Right lobe of liver (tissue), 6 donors: ENCODE measurements at regions not wholly inside any gene's neighbourhood (a gene's known extent, or its start where the extent isn't known, plus 50 kb on each side); places are given as distances from the start of the nearest gene placed in this dataset.

Experiments
- ATAC-seq, 4 donors: fragments of 200-7000 bp; cut with Tn5 transposase; one replicate each; pipeline ENCODE4 v1.9.1; 2020; ENCODE audit warnings: mild to moderate bottlenecking in 4 of 4, moderate library complexity in 4 of 4
- DNase-seq, 3 donors: peaks; one replicate each; pipeline ENCODE4 v3.0.0-alpha.2; 2020
- H3K27ac ChIP-seq, 3 donors: fragments of 200-600 bp; one replicate each; pipeline ENCODE4 v1.8.0; 2022
- H3K27me3 ChIP-seq, 2 donors: fragments of 200-600 bp; one replicate each; pipeline ENCODE4 v1.8.0; 2022
- H3K36me3 ChIP-seq, 4 donors: fragments of 200-600 bp; sonication (generic) in 1 of 4; one replicate each; pipeline versions ENCODE4 v1.5.1 to v1.8.0; 2017 to 2022; ENCODE audit warnings: control low read depth in 1 of 4
- H3K4me1 ChIP-seq, 4 donors: fragments of 200-600 bp; sonication (generic) in 1 of 4; one replicate each; pipeline versions ENCODE4 v1.5.1 to v1.8.0; 2017 to 2022; ENCODE audit warnings: control low read depth in 1 of 4
- H3K4me3 ChIP-seq, 3 donors: fragments of 200-600 bp; one replicate each; pipeline ENCODE4 v1.8.0; 2022
- H3K9me3 ChIP-seq, 4 donors: fragments of 200-600 bp; sonication (generic) in 1 of 4; one replicate each; pipeline versions ENCODE4 v1.5.1 to v1.8.0; 2017 to 2022; ENCODE audit warnings: control low read depth in 1 of 4
- CTCF ChIP-seq, 4 donors: fragments of 200-600 bp in 3 of 4; fragments of 450-650 bp in 1 of 4; IDR thresholded peaks; one replicate each; pipeline versions ENCODE4 v1.5.1 to v1.8.0; 2016 to 2022; ENCODE audit warnings: antibody characterized with exemption in 4 of 4, mild to moderate bottlenecking in 2 of 4
- POLR2A ChIP-seq: fragments of 450-650 bp; IDR thresholded peaks from one replicate; pipeline ENCODE4 v1.6.1; 2017; ENCODE audit warnings: antibody characterized with exemption, mild to moderate bottlenecking
- WGBS: methylation state at CpG from one replicate; pipeline ENCODE4 v1.1.6; 2018; ENCODE audit warnings: low coverage, low lambda C conversion rate; ENCODE audit not compliant: insufficient coverage; ENCODE audit errors: missing lambda C conversion rate; 5-methylcytosine and 5-hydroxymethylcytosine counted together
- intact Hi-C, 2 donors: fragments of 100-400 bp; cut with DNase I; formaldehyde crosslinking; loops; one replicate each; pipeline versions ENCODE4 v1.11.2 to v1.14.1; 2022
- donor health status: DM: no; HTN: yes; CAD: no.
- donor health status: DM: no; HTN: no; CAD: no.
- donor health status: DM: no; HTN: no; CAD: no.
- donor health status: DM: no; HTN: yes; CAD: no.
- donor health status: DM: no; HTN: yes; CAD: no.

- no CpG with 5 or more reads among the region's 7 CpGs for WGBS
- intact Hi-C loops, result no loop called here
- no peaks in the 10 kb centered on the region for H3K9me3 ChIP-seq
- no peak overlapping the region for H3K27ac ChIP-seq
- H3K4me1 ChIP-seq, result no peaks in the 10 kb centered on the region
- ATAC-seq (no peak), DNase-seq (no peak)
- no peaks in the 10 kb centered on the region for H3K27me3 ChIP-seq
- no peak overlapping the region for H3K4me3 ChIP-seq
- TF ChIP-seq CTCF (IDR thresholded peaks at IDR 0.05) (no peak), POLR2A (no peak)
- H3K36me3 ChIP-seq, result no peaks in the 10 kb centered on the region
These were observed 79.3 kb upstream of the ADCY1 start for GRCh38 chr7:45494885-45495284.

- WGBS, result 40% methylated on average over 1 of the region's 3 CpGs
- no peak overlapping the region for H3K4me3 ChIP-seq
- no peak for TF ChIP-seq CTCF (IDR thresholded peaks at IDR 0.05)
- no peak for TF ChIP-seq POLR2A
- H3K36me3 ChIP-seq, result no peaks in the 10 kb centered on the region
- ATAC-seq, result no peak
- no peak overlapping the region for H3K27ac ChIP-seq
- DNase-seq, result no peak
- H3K9me3 ChIP-seq, result no peaks in the 10 kb centered on the region
- H3K4me1 ChIP-seq, result no peaks in the 10 kb centered on the region
- intact Hi-C loops, result no loop called here
- H3K27me3 ChIP-seq, result no peaks in the 10 kb centered on the region
These were observed 78.5 kb upstream of the ADCY1 start for GRCh38 chr7:45495618-45496017.

- no peak overlapping the region for H3K27ac ChIP-seq
- intact Hi-C loops, result no loop called here
- no peaks in the 10 kb centered on the region for H3K27me3 ChIP-seq
- 20% methylated on average over 1 of the region's 2 CpGs for WGBS
- no peaks in the 10 kb centered on the region for H3K36me3 ChIP-seq
- no peak for TF ChIP-seq POLR2A
- no peak for TF ChIP-seq CTCF (IDR thresholded peaks at IDR 0.05)
- no peak for DNase-seq
- no peak overlapping the region for H3K4me3 ChIP-seq
- no peaks in the 10 kb centered on the region for H3K4me1 ChIP-seq
- H3K9me3 ChIP-seq, result no peaks in the 10 kb centered on the region
- ATAC-seq, result no peak
These were observed 73.9 kb upstream of the ADCY1 start for GRCh38 chr7:45500257-45500656.

- DNase-seq, result no peak
- no peak overlapping the region for H3K4me3 ChIP-seq
- ATAC-seq, result no peak
- no peaks in the 10 kb centered on the region for H3K4me1 ChIP-seq
- 40% methylated on average over 2 of the region's 2 CpGs for WGBS
- no peaks in the 10 kb centered on the region for H3K9me3 ChIP-seq
- H3K27ac ChIP-seq, result no peak overlapping the region
- intact Hi-C loops, result no loop called here
- no peaks in the 10 kb centered on the region for H3K27me3 ChIP-seq
- no peak for TF ChIP-seq POLR2A
- no peak for TF ChIP-seq CTCF (IDR thresholded peaks at IDR 0.05)
- H3K36me3 ChIP-seq, result no peaks in the 10 kb centered on the region
These were observed 72.4 kb upstream of the ADCY1 start for GRCh38 chr7:45501791-45502190.

- Histone ChIP-seq H3K9me3 (no peaks in the 10 kb centered on the region), H3K4me3 (no peak overlapping the region), H3K36me3 (no peaks in the 10 kb centered on the region), H3K27ac (no peak overlapping the region), H3K27me3 (no peaks in the 10 kb centered on the region), H3K4me1 (no peaks in the 10 kb centered on the region)
- WGBS, result 38% methylated on average over 1 of the region's 1 CpG
- ATAC-seq, result no peak
- no peak for TF ChIP-seq POLR2A
- intact Hi-C loops, result no loop called here
- no peak for DNase-seq
These were observed 68.1 kb upstream of the ADCY1 start for GRCh38 chr7:45506059-45506458.
